HG02943 (cell line): ENCODE measurements at regions not wholly inside any gene's neighbourhood (a gene's known extent, or its start where the extent isn't known, plus 50 kb on each side); places are given as distances from the start of the nearest gene placed in this dataset.

Experiments
- ATAC-seq: cut with Tn5 transposase; IDR thresholded peaks from one replicate; pipeline ENCODE4 v1.9.1; 2021; ENCODE audit warnings: mild to moderate bottlenecking, low read depth, moderate library complexity; ENCODE audit not compliant: unreplicated experiment

GRCh38 chr13:88926890-88927502 lies 1255.8 kb downstream of the SLITRK5 start:
- no peak for ATAC-seq

GRCh38 chr13:88932950-88933349 lies 1261.8 kb downstream of the SLITRK5 start:
- ATAC-seq: no peak

- no peak for ATAC-seq
Observed at GRCh38 chr13:88937384-88937783, 1266.2 kb downstream of the SLITRK5 start.

GRCh38 chr13:88945793-88946192 lies 1274.6 kb downstream of the SLITRK5 start:
- ATAC-seq: no peak

DNA sequence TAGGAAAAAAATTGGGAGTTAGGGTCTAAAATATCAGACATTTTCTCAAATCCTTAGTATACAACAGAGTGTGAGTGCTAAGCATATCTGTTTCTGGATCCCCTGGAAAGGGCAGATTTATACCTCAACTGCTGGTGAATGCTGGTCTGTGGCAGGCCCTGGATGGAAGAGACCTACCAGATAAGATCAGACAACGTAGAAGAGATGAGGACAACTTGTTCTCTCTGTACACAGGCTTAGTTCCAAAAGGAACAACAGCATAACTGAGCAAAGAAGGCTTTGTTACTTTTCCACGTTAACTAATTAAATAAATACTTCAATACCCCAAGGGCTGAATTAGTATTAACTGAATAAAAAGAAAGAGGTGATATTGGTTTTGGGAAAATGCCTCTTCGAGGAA lies 1277.3 kb downstream of the SLITRK5 start:
- no peak for ATAC-seq

DNA sequence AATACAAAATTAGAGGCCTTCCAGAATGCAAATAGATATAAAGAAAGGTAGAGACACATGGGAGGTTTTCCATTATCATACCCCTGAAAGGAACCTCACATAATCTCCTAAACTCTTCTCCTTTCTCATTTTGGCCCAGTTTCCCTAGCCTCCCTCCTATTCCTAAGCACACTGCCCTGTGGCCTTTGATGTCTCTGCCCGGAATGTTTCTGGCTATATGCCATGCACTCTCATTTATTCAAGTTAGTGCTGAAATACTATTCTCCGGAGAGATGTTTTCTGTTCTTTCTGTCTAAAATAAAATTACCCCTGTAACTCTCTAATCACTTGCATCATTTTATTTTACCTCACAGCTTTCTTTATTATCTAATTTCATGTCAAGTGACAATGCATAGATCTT lies 1287.7 kb downstream of the SLITRK5 start:
- ATAC-seq: no peak

- ATAC-seq: no peak
Observed at GRCh38 chr13:88976466-88976865, 1305.3 kb downstream of the SLITRK5 start.

DNA sequence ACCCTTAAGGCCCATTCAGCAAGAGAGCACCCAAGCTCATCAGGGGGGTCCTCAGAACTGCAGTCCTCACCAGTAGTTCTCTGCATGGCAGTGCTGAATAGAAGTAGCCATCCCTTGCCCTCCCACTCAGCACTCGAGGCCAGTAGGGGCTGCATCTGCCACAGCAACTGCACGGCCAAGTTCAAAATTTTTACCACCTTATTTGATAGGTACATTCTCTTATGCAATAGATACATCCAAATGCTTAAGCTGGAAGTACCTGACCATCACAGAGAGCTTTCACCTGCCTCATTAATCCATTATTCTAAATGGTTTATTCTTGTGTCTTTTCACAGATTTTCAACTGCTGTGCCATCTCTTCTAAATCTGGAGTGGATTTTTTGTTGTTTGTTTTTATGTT lies 1307.4 kb downstream of the SLITRK5 start:
- ATAC-seq: no peak

DNA sequence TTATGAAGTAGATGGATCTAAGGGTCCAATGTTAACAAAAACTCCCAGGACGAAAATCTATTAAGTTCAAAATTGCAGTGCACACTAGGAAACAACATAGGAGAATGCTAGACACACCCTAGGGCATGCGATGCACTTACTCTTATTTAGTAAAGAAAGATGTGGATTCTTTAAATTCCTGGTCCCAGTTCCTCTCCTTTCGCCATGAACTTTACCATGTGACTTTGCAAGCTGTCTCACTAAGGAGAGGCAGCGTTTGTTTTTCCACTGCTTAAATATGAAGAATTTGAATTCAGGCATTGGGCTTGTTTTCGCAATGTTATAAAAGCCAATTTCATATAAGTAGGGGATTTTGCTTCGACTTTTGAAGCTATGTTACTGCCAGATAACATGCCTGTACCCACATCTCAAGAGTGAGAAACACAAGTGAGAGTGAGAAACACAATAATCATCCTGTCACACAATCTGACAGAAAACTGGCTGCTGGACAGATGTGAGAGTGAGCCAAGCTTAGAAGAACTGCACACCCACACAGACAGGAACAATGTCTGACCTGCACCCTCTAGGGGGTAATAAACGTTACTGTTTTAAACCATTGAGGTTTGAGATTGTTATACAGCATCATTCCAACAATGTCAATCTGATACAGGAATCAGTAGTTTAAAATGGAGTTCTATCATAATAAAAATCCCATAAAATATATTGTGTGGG lies 1308.4 kb downstream of the SLITRK5 start:
- no peak for ATAC-seq

DNA sequence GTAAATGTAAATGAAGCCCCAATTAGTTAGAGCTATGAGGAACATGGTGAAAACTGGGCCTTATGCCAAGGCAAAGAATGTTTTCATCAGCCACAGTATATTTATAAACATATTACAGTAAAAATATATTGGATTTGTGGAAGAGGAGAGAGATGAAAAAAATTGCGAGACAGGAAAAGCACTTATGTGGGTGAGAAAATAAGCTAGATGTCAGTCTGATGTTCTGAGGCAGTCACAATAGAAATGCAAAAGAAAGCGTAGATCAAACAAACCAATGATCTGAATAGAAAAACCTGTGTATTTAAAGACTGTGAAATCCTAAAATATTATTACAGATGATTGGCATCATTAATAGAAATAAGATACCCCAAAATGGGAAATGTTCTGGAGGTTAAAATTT lies 1332.5 kb downstream of the SLITRK5 start:
- no peak for ATAC-seq

GRCh38 chr13:89011615-89012014 lies 1340.4 kb downstream of the SLITRK5 start:
- no peak for ATAC-seq

DNA sequence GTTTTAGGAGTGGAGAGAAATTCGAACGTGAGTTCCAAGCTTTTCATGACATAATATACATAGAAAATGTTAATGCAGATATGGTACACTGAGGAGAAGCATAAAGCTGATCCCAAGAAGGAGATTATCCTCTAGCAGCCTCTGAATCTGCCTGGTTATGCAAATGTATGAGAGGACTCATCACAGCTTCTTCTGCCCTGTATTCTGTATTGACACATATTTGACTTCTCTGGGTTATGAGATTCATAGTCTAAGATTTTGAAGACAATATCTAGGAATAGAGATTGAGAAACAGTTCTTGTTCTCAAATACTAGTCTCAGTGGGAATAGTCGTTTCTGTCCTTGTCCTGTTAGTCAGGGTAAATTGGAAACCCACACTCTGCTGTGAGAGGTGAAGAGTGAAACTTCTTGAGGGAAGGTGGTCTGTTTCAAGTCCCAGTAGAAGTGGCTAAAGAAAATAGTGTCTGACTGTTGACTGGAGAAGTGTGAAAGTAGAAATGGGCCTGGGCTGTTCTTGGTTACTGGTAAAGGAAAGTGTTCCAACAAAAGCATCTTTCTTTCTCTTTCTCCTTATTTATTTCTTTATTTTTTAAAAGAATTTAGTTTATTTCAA lies 1356.6 kb downstream of the SLITRK5 start:
- no peak for ATAC-seq

GRCh38 chr13:89029062-89029461 lies 1357.9 kb downstream of the SLITRK5 start:
- ATAC-seq: no peak

DNA sequence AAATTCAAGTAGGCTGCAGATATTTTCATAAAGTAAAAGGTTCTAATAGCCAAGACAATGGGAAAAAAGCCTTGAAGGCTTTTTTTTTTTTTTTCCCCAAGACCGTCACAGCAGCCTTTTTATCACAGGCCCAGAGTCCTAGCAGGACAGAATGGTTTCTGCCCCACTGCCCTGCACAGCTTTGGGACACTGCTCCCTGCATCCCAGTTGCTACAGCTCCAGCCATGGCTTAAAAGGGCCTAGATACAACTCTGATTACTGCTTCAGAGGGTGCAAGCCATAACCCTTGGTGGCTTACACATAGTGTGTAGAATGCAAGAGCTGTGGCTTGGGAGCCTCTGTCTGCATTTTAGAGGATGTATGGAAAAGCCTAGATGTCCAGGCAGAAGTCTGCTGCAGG lies 1362.8 kb downstream of the SLITRK5 start:
- no peak for ATAC-seq

DNA sequence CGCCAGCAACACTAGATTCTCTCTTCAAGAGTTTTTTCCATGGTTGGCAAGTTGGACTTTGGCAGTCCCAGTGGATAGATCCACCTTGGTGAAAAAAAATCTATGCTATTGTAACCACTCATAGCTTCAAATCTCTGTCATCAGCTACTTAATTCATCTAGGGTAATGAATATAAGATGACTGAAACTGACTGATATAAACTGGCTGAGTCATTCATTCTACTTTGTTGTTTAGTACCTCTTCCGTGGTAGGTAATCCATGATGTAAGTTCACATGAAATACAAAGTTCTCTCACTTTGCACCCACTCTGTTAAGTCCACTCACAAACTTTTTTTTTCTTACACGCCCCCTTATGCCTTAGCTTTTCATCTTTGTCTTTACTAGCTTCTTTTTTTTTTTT lies 1381.5 kb downstream of the SLITRK5 start:
- no peak for ATAC-seq

GRCh38 chr13:89053418-89053817 lies 1382.2 kb downstream of the SLITRK5 start:
- no peak for ATAC-seq

DNA sequence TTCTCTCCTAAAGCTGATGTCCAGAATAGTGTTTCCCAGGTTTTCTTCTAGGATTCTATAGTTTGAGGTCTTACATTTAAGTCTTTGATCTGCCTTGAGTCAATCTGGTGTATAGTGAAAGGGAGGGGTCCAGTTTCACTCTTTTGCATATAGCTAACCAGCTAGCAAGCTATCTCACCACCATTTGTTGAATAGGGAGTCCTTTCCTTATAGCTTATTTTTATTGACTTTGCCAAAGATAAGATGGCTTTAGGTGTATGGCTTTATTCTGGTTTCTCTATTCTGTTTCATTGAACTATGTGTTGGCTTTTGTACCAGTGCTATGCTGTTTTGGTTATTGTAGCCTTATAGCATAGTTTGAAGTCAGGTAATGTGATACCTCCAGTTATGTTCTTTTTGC lies 1386.1 kb downstream of the SLITRK5 start:
- no peak for ATAC-seq

- no peak for ATAC-seq
Observed at GRCh38 chr13:89057862-89058261, 1386.7 kb downstream of the SLITRK5 start.

- ATAC-seq: no peak
Observed at GRCh38 chr13:89061821-89062220, 1390.7 kb downstream of the SLITRK5 start.

DNA sequence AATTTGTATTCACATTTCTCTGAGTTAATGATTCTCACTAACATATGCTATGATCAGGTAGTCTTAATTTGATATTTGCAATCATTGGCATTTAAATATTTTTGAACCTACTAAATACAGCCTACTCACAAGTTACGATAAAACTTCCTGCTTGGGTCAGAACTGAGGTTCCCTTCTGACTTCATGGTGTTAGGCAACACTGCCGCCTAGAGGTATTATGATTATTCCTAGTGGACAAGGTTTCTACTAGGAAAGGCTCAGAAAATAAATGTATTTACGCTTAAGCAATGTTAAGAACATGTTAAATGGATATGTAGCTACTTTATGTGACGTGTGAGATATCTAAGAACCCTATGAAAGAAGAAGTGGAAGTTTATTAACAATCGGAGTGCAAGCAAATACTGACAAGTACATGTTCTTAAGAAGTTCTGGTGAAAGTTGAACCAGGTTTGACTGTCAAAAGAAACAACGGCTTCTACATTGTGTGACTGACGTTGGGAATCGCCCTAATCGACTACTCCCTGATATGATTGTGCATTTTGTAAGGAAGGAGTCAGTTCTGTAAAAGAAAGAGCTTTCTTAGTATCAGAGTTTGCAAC lies 1395.8 kb downstream of the SLITRK5 start:
- ATAC-seq: no peak

- ATAC-seq: no peak
Observed at GRCh38 chr13:89072979-89073378, 1401.8 kb downstream of the SLITRK5 start.

DNA sequence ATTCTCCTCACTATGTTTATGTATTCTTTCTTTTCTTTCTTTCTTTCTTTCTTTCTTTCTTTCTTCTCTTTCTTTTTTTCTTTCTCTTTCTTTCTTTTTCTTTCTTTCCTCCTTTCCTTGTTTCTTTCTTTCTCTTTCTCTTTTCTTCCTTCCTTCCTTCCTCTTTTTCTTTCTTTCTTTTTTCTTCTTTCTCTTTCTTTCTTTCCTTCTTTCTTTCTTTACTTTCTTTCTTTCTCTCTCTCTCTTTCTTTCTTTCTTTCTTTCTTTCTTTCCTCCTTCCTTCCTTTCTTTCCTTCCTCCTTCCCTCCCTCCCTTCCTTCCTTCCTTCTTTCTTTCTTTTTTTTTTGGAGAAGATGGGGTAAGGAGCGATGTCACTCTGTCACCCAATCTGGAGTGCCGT lies 1405.5 kb downstream of the SLITRK5 start:
- ATAC-seq: no peak
